ENCODE measurements at regions not wholly inside any gene's neighbourhood (a gene's known extent, or its start where the extent isn't known, plus 50 kb on each side); places are given as distances from the start of the nearest gene placed in this dataset.

GRCh38 chr20:48432494-48432832 lies 395.3 kb downstream of the PREX1 start:
- no peaks in the 10 kb centered on the region for H3K36me3 ChIP-seq
- TF ChIP-seq CTCF (IDR thresholded peaks at IDR 0.05) (no peak), POLR2A (IDR thresholded peaks at IDR 0.05) (no peak)
- no peak overlapping the region for H3K27ac ChIP-seq
- DNase-seq: no peak
- no peak for ATAC-seq
- intact Hi-C loops (cut with DNase I): no loop called here
- WGBS (ENCODE audit: insufficient coverage, low coverage, low lambda C conversion rate, missing lambda C conversion rate): 45% methylated on average over 5 of the region's 5 CpGs
- H3K9me3 ChIP-seq: no peaks in the 10 kb centered on the region
- H3K4me1 ChIP-seq: no peaks in the 10 kb centered on the region
- H3K27me3 ChIP-seq: no peaks in the 10 kb centered on the region
- no peak overlapping the region for H3K4me3 ChIP-seq

- intact Hi-C loops (cut with DNase I): no loop called here
- H3K4me3 ChIP-seq: no peak overlapping the region
- 49% methylated on average over 7 of the region's 9 CpGs for WGBS (ENCODE audit: insufficient coverage, low coverage, low lambda C conversion rate, missing lambda C conversion rate)
- no peak overlapping the region for H3K27ac ChIP-seq
- no peak for ATAC-seq
- no peaks in the 10 kb centered on the region for H3K27me3 ChIP-seq
- no peaks in the 10 kb centered on the region for H3K9me3 ChIP-seq
- no peaks in the 10 kb centered on the region for H3K36me3 ChIP-seq
- no peak for DNase-seq
- no peaks in the 10 kb centered on the region for H3K4me1 ChIP-seq
- no peak for TF ChIP-seq CTCF (IDR thresholded peaks at IDR 0.05)
These were observed 395.9 kb downstream of the PREX1 start for GRCh38 chr20:48431653-48432493.

GRCh38 chr20:48426630-48427029 lies 401.2 kb downstream of the PREX1 start:
- no peaks in the 10 kb centered on the region for H3K27me3 ChIP-seq
- H3K27ac ChIP-seq: no peak overlapping the region
- DNase-seq (no peak), ATAC-seq (no peak)
- no peak for TF ChIP-seq POLR2A (IDR thresholded peaks at IDR 0.05)
- TF ChIP-seq CTCF (IDR thresholded peaks at IDR 0.05): no peak
- 38% methylated on average over 1 of the region's 1 CpG for WGBS (ENCODE audit: insufficient coverage, low coverage, low lambda C conversion rate, missing lambda C conversion rate)
- no peaks in the 10 kb centered on the region for H3K9me3 ChIP-seq
- no peak overlapping the region for H3K4me3 ChIP-seq
- intact Hi-C loops (cut with DNase I): no loop called here
- no peaks in the 10 kb centered on the region for H3K4me1 ChIP-seq
- no peaks in the 10 kb centered on the region for H3K36me3 ChIP-seq

GRCh38 chr20:48425817-48426612 lies 401.8 kb downstream of the PREX1 start:
- intact Hi-C loops (cut with DNase I): no loop called here
- no peaks in the 10 kb centered on the region for H3K9me3 ChIP-seq
- ATAC-seq: no peak
- H3K36me3 ChIP-seq: no peaks in the 10 kb centered on the region
- 28% methylated on average over 9 of the region's 9 CpGs for WGBS (ENCODE audit: insufficient coverage, low coverage, low lambda C conversion rate, missing lambda C conversion rate)
- no peak for TF ChIP-seq CTCF (IDR thresholded peaks at IDR 0.05)
- no peak for TF ChIP-seq POLR2A (IDR thresholded peaks at IDR 0.05)
- H3K4me1 ChIP-seq: no peaks in the 10 kb centered on the region
- H3K27ac ChIP-seq: no peak overlapping the region
- H3K27me3 ChIP-seq: no peaks in the 10 kb centered on the region
- H3K4me3 ChIP-seq: no peak overlapping the region
- DNase-seq: no peak

Measured in right lobe of liver (tissue), 6 donors.